Type B pancreatic cell (in vitro differentiated cells): ENCODE measurements at regions not wholly inside any gene's neighbourhood (a gene's known extent, or its start where the extent isn't known, plus 50 kb on each side); places are given as distances from the start of the nearest gene placed in this dataset.

Experiments used
- DNase-seq: peaks from one replicate; pipeline ENCODE4 v3.0.0; 2021; ENCODE audit warnings: mixed read lengths; ENCODE audit not compliant: unreplicated experiment; ENCODE audit errors: extremely low spot score
- H3K27ac Mint-ChIP-seq: 2 replicates; pipeline ENCODE4 v1.8.0; 2021; ENCODE audit warnings: mild to moderate bottlenecking, mixed read lengths
- H3K27me3 Mint-ChIP-seq: 2 replicates; pipeline ENCODE4 v1.8.0; 2021; ENCODE audit warnings: mixed read lengths
- H3K36me3 Mint-ChIP-seq: 2 replicates; pipeline ENCODE4 v1.8.0; 2021; ENCODE audit warnings: mixed read lengths
- H3K4me1 Mint-ChIP-seq: one replicate; pipeline ENCODE4 v1.8.0; 2021; ENCODE audit warnings: mixed read lengths; ENCODE audit not compliant: unreplicated experiment
- H3K4me3 Mint-ChIP-seq: 2 replicates; pipeline ENCODE4 v1.8.0; 2021; ENCODE audit warnings: mild to moderate bottlenecking, mixed read lengths
- H3K9me3 Mint-ChIP-seq: 2 replicates; pipeline ENCODE4 v1.8.0; 2021; ENCODE audit warnings: mixed read lengths
- CTCF ChIP-seq: fragments of 200-600 bp; sonication (generic); conservative IDR thresholded peaks from 2 replicates; pipeline ENCODE4 v1.5.0; 2021; ENCODE audit warnings: antibody characterized with exemption, mild to moderate bottlenecking

GRCh38 chr13:38099751-38100150 is 230.2 kb upstream of the TRPC4 start:
- Mint-ChIP-seq H3K27me3 (no peaks in the 10 kb centered on the region), H3K27ac (no peak overlapping the region), H3K9me3 (no peaks in the 10 kb centered on the region), H3K4me3 (no peak overlapping the region), H3K36me3 (no peaks in the 10 kb centered on the region), H3K4me1 (no peaks in the 10 kb centered on the region)
- no peak for DNase-seq
- TF ChIP-seq CTCF, result no peak

- no peaks in the 10 kb centered on the region for H3K9me3 Mint-ChIP-seq
- no peaks in the 10 kb centered on the region for H3K4me1 Mint-ChIP-seq
- H3K4me3 Mint-ChIP-seq, result no peak overlapping the region
- TF ChIP-seq CTCF, result no peak
- H3K27me3 Mint-ChIP-seq, result no peaks in the 10 kb centered on the region
- no peak overlapping the region for H3K27ac Mint-ChIP-seq
- DNase-seq, result no peak
- no peaks in the 10 kb centered on the region for H3K36me3 Mint-ChIP-seq
These were observed 223.9 kb upstream of the TRPC4 start for GRCh38 chr13:38093425-38093824.

- no peak for TF ChIP-seq CTCF
- Mint-ChIP-seq H3K9me3 (no peaks in the 10 kb centered on the region), H3K36me3 (no peaks in the 10 kb centered on the region), H3K27me3 (no peaks in the 10 kb centered on the region), H3K27ac (no peak overlapping the region), H3K4me1 (no peaks in the 10 kb centered on the region), H3K4me3 (no peak overlapping the region)
- no peak for DNase-seq
These were observed 221.3 kb upstream of the TRPC4 start for GRCh38 chr13:38090913-38091312.

GRCh38 chr13:38086721-38087120 is 217.1 kb upstream of the TRPC4 start:
- no peak overlapping the region for H3K27ac Mint-ChIP-seq
- no peaks in the 10 kb centered on the region for H3K4me1 Mint-ChIP-seq
- TF ChIP-seq CTCF, result no peak
- no peaks in the 10 kb centered on the region for H3K9me3 Mint-ChIP-seq
- H3K27me3 Mint-ChIP-seq, result no peaks in the 10 kb centered on the region
- DNase-seq, result no peak
- H3K36me3 Mint-ChIP-seq, result no peaks in the 10 kb centered on the region
- H3K4me3 Mint-ChIP-seq, result no peak overlapping the region

GRCh38 chr13:38086013-38086412 is 216.4 kb upstream of the TRPC4 start:
- H3K36me3 Mint-ChIP-seq, result no peaks in the 10 kb centered on the region
- no peak for DNase-seq
- no peak overlapping the region for H3K4me3 Mint-ChIP-seq
- H3K27me3 Mint-ChIP-seq, result no peaks in the 10 kb centered on the region
- H3K9me3 Mint-ChIP-seq, result no peaks in the 10 kb centered on the region
- TF ChIP-seq CTCF, result no peak
- no peaks in the 10 kb centered on the region for H3K4me1 Mint-ChIP-seq
- H3K27ac Mint-ChIP-seq, result no peak overlapping the region

GRCh38 chr13:38073931-38074330 is 204.4 kb upstream of the TRPC4 start:
- no peak for DNase-seq
- H3K27me3 Mint-ChIP-seq, result no peaks in the 10 kb centered on the region
- no peaks in the 10 kb centered on the region for H3K36me3 Mint-ChIP-seq
- no peak overlapping the region for H3K4me3 Mint-ChIP-seq
- H3K9me3 Mint-ChIP-seq, result no peaks in the 10 kb centered on the region
- no peaks in the 10 kb centered on the region for H3K4me1 Mint-ChIP-seq
- no peak for TF ChIP-seq CTCF
- H3K27ac Mint-ChIP-seq, result no peak overlapping the region
